ENCODE measurements at regions not wholly inside any gene's neighbourhood (a gene's known extent, or its start where the extent isn't known, plus 50 kb on each side); places are given as distances from the start of the nearest gene placed in this dataset.

GRCh38 chr16:58883131-58883530 lies 149.0 kb upstream of the GOT2 start:
- TF ChIP-seq POLR2A (IDR thresholded peaks at IDR 0.05): no peak
- TF ChIP-seq CTCF (IDR thresholded peaks at IDR 0.05 in 8 of 11, conservative IDR thresholded peaks at IDR 0.05 in 3 of 11): no peak
